ENCODE measurements at regions not wholly inside any gene's neighbourhood (a gene's known extent, or its start where the extent isn't known, plus 50 kb on each side); places are given as distances from the start of the nearest gene placed in this dataset.

GRCh38 chr4:151566053-151566452 is 157.1 kb downstream of the FHIP1A start:
- H3K27ac ChIP-seq (ENCODE audit: low read depth in 1 of 2, low read length in 2 of 2), result no peak overlapping the region
- no peaks in the 10 kb centered on the region for H3K4me1 ChIP-seq (ENCODE audit: control insufficient read depth in 4 of 4, insufficient read depth in 4 of 4, low read length in 3 of 4)
- no peak overlapping the region for H3K4me3 ChIP-seq (ENCODE audit: low read depth in 1 of 3, low read length in 3 of 3)
- no peak for DNase-seq (ENCODE audit: low spot score)
- no peak overlapping the region for H3K9ac ChIP-seq (ENCODE audit: low read depth in 1 of 2, low read length in 2 of 2)
- H3K27me3 ChIP-seq (ENCODE audit: control insufficient read depth in 4 of 4, insufficient read depth in 4 of 4, low read length in 3 of 4), result no peaks in the 10 kb centered on the region
- WGBS, result 83% methylated on average over 3 of the region's 3 CpGs
- no peak for TF ChIP-seq ZBTB33 (IDR thresholded peaks at IDR 0.05)
- TF ChIP-seq FOXA2 (IDR thresholded peaks at IDR 0.05), result no peak
- no peak for TF ChIP-seq ATF3 (IDR thresholded peaks at IDR 0.05)
- no peak for TF ChIP-seq FOXA1 (IDR thresholded peaks at IDR 0.05)
- no peak for TF ChIP-seq REST (IDR thresholded peaks at IDR 0.05)
- no peak for TF ChIP-seq YY1 (IDR thresholded peaks at IDR 0.05)
- TF ChIP-seq TAF1 (conservative IDR thresholded peaks at IDR 0.05), result no peak
- no peak for TF ChIP-seq RAD21 (IDR thresholded peaks at IDR 0.05)
- TF ChIP-seq MAX (IDR thresholded peaks at IDR 0.05), result no peak
- TF ChIP-seq HNF4A (conservative IDR thresholded peaks at IDR 0.05), result no peak
- TF ChIP-seq CTCF (IDR thresholded peaks at IDR 0.05; ENCODE audit: low read depth, low read length, missing input control), result no peak
- no peak for TF ChIP-seq JUND (IDR thresholded peaks at IDR 0.05)
- TF ChIP-seq RXRA (IDR thresholded peaks at IDR 0.05), result no peak
- H3K36me3 ChIP-seq (ENCODE audit: control insufficient read depth in 4 of 4, insufficient read depth in 3 of 4, low read depth in 1 of 4, low read length in 3 of 4), result no peaks in the 10 kb centered on the region
- H3K9me3 ChIP-seq (ENCODE audit: control insufficient read depth in 4 of 4, low read length in 3 of 4), result no peaks in the 10 kb centered on the region

GRCh38 chr4:151567056-151567455 is 158.1 kb downstream of the FHIP1A start:
- WGBS, result 74% methylated on average over 4 of the region's 4 CpGs
- Histone ChIP-seq H3K27me3 (ENCODE audit: control insufficient read depth in 4 of 4, insufficient read depth in 4 of 4, low read length in 3 of 4) (no peaks in the 10 kb centered on the region), H3K27ac (ENCODE audit: low read depth in 1 of 2, low read length in 2 of 2) (no peak overlapping the region), H3K9me3 (ENCODE audit: control insufficient read depth in 4 of 4, low read length in 3 of 4) (no peaks in the 10 kb centered on the region), H3K36me3 (ENCODE audit: control insufficient read depth in 4 of 4, insufficient read depth in 3 of 4, low read depth in 1 of 4, low read length in 3 of 4) (no peaks in the 10 kb centered on the region), H3K4me1 (ENCODE audit: control insufficient read depth in 4 of 4, insufficient read depth in 4 of 4, low read length in 3 of 4) (no peaks in the 10 kb centered on the region), H3K4me3 (ENCODE audit: low read depth in 1 of 3, low read length in 3 of 3) (no peak overlapping the region), H3K9ac (ENCODE audit: low read depth in 1 of 2, low read length in 2 of 2) (no peak overlapping the region)
- TF ChIP-seq SP1 (IDR thresholded peaks at IDR 0.05) (no peak), RAD21 (IDR thresholded peaks at IDR 0.05) (no peak), GABPA (IDR thresholded peaks at IDR 0.05 in 1 of 2, conservative IDR thresholded peaks at IDR 0.05 in 1 of 2) (no peak), MAX (IDR thresholded peaks at IDR 0.05) (no peak), TAF1 (conservative IDR thresholded peaks at IDR 0.05) (no peak), FOXA2 (IDR thresholded peaks at IDR 0.05) (no peak)
- DNase-seq (ENCODE audit: low spot score), result no peak
